HL-60 (cell line): ENCODE measurements at regions not wholly inside any gene's neighbourhood (a gene's known extent, or its start where the extent isn't known, plus 50 kb on each side); places are given as distances from the start of the nearest gene placed in this dataset.

ENCODE experiments used
- CTCF ChIP-seq: IDR thresholded peaks from one replicate; pipeline ENCODE4 v1.5.1; 2011; ENCODE audit warnings: low read length, control low read depth, inconsistent platforms; ENCODE audit not compliant: insufficient read depth
- POLR2AphosphoS5 ChIP-seq: IDR thresholded peaks from 2 replicates; pipeline ENCODE4 v1.6.1; 2012; ENCODE audit warnings: low read depth

DNA sequence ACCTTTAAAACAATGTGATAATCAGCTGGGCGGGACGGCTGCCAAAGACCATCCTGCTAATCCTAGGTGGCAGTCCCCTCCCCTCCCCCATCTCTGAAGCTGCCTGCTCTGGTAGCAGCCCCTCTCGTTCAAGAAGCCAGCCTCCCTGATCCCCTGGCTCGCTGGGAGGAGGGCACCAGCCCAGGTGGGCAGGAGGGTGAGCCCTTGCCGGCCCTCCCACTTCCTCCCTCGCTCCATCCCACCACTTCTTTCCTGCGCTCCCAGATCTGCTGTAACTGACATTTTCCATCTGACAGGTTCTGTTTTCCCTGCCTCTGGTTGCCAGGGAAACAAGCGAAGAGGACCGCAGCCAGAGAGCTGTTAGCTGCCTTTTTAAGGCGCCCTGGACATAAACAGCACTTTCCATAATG lies 155.7 kb upstream of the TNRC6C start:
- TF ChIP-seq CTCF (no peak), POLR2AphosphoS5 (no peak)
